ENCODE measurements at regions not wholly inside any gene's neighbourhood (a gene's known extent, or its start where the extent isn't known, plus 50 kb on each side); places are given as distances from the start of the nearest gene placed in this dataset.

GRCh38 chr12:107225635-107226034 is 132.3 kb upstream of the CRY1 start:
- DNase-seq (ENCODE audit: low spot score): peak; percentile 13

- DNase-seq (ENCODE audit: low spot score): no peak
Measured at GRCh38 chr12:107226126-107226525, 132.8 kb upstream of the CRY1 start.

DNA sequence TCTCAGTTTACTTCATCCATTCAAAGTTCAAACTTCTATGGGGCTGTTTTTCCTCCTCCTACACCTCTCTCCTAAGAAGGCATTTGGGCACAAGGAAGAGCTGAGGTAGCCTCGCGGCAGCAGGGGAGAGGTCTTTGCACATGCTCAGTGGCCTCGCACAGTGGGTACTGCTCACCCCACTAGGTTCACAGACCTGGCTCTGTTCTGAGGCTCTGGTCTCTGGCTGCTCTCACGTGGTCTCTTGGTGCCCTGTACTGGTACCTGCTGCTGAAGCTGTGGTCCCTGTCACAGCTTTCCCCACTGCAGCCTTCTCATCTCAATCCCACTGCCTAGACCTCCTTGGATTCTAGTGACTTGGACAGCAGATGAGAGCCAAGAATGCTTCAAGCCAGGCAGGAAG is 134.7 kb upstream of the CRY1 start:
- no peak for DNase-seq (ENCODE audit: low spot score)

- no peak for DNase-seq (ENCODE audit: low spot score)
Measured at GRCh38 chr12:107229827-107230226, 136.5 kb upstream of the CRY1 start.

DNA sequence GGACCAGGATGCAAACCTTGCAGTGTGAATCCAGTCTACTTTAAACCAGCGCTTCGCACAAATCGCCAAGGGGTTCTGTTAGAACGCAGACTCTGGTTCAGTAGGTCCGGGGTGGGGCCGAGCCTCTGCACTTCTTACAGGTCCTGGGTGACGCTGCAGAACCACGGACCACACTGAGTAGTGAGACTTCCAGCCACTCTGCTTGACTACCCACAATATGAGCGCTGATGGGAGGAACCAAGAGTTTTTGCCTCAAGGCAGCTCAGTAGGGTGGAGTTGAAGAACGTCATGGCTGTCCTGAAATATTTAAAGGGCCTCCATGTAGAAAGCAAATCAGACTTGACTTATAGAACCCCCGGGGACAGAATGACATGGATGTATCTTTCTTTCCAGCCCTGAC is 138.0 kb upstream of the CRY1 start:
- DNase-seq (ENCODE audit: low spot score): no peak

- no peak for DNase-seq (ENCODE audit: low spot score)
Measured at GRCh38 chr12:107233551-107233950, 140.2 kb upstream of the CRY1 start.

DNA sequence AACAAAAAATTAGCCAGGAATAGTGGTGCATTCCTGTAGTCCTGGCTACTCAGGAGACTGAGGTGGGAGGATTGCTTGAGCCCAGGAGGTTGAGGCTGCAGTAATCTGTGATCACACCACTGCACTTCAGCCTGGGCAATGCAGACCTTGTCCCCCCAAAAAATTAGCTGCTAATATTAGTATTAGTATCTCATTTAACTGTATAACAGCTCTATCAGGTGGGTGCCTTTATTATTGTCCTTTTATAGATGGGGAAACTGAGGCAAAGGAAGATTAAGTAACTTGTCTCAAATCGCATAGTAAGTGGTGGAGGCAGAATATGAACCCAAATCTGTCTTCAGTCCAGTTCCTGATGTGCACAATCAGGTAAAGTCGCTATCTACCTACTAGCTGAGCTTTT is 142.3 kb upstream of the CRY1 start:
- DNase-seq (ENCODE audit: low spot score): no peak

- no peak for DNase-seq (ENCODE audit: low spot score)
Measured at GRCh38 chr12:107236824-107237511, 143.6 kb upstream of the CRY1 start.

GRCh38 chr12:107238296-107238695 is 144.9 kb upstream of the CRY1 start:
- DNase-seq (ENCODE audit: low spot score): no peak

DNA sequence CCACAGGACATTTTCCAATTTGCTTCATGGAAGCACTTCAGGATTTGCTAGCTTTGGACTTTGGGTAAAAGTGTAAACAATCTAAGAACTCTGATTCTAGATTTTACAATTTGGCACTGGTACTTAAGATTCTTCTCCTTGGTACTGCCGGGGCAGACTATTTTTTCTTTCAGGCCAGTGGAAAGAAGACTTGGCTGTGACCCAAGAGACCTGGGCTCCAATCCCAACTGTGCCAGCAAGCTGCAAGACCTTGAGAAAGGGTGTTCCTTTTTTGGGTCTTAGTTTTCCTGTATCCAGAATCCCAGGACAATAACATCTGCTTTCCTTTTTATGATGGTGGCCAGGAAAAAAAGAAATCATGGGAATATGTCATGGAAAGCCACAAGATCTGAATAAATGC is 148.1 kb upstream of the CRY1 start:
- DNase-seq (ENCODE audit: low spot score): no peak

DNA sequence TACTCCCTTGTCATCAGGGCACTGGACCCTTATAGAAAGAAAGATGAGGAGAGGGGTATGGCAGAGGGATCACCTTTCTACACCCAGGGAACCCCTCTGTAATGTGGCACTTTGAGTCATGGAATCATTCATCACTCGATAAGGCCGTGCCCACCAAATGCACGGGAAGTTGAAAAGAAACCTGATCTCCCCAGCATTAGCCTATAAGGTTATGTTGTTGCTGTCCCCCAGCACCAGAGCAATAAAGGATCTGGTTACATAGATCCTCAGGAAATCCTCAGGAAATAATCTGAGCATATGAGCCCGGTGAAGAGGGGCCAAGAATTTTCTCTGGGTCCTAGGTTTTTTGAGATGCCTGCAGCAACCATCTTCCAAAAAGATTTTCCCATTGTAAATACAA is 148.8 kb upstream of the CRY1 start:
- DNase-seq (ENCODE audit: low spot score): no peak

GRCh38 chr12:107243341-107243740 is 150.0 kb upstream of the CRY1 start:
- DNase-seq (ENCODE audit: low spot score): no peak

DNA sequence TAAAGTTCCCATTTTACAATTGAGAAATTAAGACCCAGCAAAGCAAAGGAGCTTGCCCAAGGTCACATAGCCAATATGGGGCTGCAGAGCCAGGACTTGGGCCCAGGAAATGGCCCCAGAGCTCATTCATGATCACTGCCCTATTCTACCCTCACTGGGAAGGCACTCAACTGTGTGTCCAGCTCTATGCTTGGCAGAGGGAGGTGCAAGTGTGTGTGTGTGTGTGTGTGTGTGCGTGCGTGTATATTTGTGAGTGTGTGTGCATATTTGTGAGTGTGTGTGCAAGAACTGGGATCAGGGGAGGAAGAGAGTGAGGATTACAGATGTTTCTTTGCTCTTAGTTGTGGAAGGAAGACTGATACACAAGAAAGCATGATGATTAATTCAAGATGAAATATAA is 151.2 kb upstream of the CRY1 start:
- DNase-seq (ENCODE audit: low spot score): no peak

DNA sequence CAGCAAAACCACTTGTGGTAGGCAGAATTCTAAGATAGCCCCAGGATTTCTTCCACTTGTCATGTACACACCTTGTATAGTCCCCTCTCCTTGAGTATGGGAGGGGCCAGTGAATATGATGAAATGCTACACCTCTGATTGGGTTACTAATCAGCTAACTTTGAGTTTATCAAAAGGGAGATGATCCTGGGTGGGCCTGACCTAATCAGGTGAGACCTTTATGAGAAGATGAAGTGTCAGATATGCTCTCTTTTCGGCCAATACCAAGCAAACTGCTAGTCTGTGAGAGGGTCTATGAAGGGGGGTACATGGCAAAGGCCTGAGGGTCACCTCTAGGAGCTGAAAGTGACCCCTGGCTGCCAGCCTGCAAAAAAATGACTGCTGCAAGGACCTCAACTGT is 154.3 kb upstream of the CRY1 start:
- DNase-seq (ENCODE audit: low spot score): no peak

DNA sequence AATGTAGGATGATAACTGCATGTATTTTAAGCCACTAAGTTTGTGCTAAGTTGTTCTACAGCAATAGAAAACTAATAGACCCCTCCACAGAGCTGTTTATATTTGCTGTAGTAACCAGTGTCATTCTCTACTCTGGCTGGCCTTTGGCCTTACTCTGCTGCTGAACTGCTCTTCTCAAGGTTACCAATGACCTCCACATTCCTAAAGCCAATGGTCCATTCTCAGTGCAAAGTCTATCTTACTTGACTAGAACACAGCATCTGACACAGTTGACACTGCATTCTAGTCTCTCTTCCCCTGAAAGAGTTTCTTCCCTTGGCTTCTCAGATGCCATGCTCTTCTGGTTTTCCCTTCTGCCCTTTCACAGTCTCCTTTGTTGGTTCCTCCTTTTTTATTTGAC is 154.8 kb upstream of the CRY1 start:
- no peak for DNase-seq (ENCODE audit: low spot score)

- DNase-seq (ENCODE audit: low spot score): no peak
Measured at GRCh38 chr12:107251288-107251687, 157.9 kb upstream of the CRY1 start.

DNA sequence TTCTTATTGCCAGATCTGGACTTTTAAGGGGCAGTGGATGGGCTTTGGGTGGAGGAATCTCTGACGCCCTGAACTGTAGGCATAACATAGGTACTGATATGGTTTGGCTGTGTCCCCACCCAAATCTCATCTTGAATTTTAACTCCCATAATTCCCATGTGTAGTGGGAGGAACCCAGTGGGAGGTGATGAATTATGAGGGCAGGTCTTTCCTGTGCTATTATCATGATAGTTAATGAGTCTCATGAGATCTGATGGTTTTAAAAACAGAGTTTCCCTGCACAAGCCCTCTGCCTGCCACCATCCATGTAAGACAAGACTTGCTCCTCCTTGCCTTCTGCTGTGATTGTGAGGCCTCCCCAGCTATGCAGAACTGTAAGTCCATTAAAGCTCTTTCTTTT is 160.0 kb upstream of the CRY1 start:
- DNase-seq (ENCODE audit: low spot score): no peak

GRCh38 chr12:107254258-107254856 is 161.0 kb upstream of the CRY1 start:
- no peak for DNase-seq (ENCODE audit: low spot score)

- no peak for DNase-seq (ENCODE audit: low spot score)
Measured at GRCh38 chr12:107258780-107259179, 165.4 kb upstream of the CRY1 start.

- no peak for DNase-seq (ENCODE audit: low spot score)
Measured at GRCh38 chr12:107263980-107264379, 170.6 kb upstream of the CRY1 start.

GRCh38 chr12:107264667-107265066 is 171.3 kb upstream of the CRY1 start:
- no peak for DNase-seq (ENCODE audit: low spot score)

- DNase-seq (ENCODE audit: low spot score): no peak
Measured at GRCh38 chr12:107267604-107268003, 174.3 kb upstream of the CRY1 start.

DNA sequence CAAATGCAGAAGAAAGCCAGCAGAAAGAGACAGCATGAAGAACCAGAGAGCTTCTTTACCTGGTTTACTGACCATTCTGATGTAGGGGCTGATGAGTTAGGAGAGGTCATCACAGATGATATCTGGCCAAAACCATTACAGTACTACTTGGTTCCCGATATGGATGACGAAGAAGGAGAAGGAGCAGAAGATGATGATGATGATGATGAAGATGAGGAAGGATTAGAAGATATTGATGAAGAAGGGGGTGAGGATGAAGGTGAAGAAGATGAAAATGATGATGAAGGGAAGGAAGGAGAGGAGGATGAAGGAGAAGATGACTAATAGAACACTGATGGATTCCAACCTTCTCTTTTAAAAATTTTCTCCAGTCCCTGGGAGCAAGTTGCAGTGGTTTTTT is 178.2 kb upstream of the CRY1 start:
- no peak for DNase-seq (ENCODE audit: low spot score)

- DNase-seq (ENCODE audit: low spot score): no peak
Measured at GRCh38 chr12:107275530-107275929, 182.2 kb upstream of the CRY1 start.
